ENCODE measurements at regions not wholly inside any gene's neighbourhood (a gene's known extent, or its start where the extent isn't known, plus 50 kb on each side); places are given as distances from the start of the nearest gene placed in this dataset.

DNA sequence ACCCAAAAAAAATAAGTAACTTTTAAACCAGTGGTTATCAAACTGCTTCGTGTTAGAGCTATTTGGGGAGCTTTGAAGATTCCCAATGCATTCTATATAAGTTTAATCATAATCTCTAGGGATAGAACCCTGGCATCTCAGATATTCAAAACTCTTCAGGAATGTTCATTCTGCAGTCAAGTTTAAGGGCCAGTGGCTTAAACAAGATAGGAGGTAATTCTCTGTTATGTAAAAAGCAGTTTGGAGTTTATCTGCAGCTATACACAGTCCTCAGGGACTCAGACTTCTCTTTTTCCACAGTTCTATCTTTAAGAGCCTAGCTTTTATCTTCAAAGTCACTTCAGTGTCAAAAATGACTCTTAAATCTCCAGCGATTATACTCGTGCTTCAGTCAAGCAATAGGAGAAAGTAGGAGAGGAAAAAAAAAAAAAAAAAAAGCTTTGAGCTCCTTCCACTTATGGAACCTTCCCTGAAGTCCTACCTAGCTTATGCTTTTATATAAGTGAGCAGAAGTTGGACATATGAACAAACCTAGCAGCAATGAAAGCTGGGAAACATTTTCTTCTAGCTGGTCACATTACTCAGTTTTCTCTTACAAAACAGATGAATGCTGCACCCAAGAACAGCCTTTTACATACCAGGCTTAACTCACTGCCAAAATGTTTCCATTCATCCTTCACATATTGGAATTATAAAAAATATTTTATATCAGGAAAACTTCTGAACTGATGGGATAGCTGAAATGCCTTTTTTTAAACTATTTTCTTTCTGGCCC, 302.8 kb downstream of the FSCB start:
- H2BK5ac ChIP-seq (ENCODE audit: low read depth, low read length, poor library complexity, severe bottlenecking), result no peak overlapping the region
- H4K91ac ChIP-seq (ENCODE audit: insufficient read depth, low read depth, low read length), result no peak overlapping the region
- no peak overlapping the region for H3K9ac ChIP-seq (ENCODE audit: low read depth, low read length)
- H3K36me3 ChIP-seq (ENCODE audit: control insufficient read depth, insufficient read depth, low read length), result no peaks in the 10 kb centered on the region
- H3K9me1 ChIP-seq (ENCODE audit: insufficient read depth, low read length), result no peaks in the 10 kb centered on the region
- H3K4me2 ChIP-seq (ENCODE audit: low read depth, low read length), result no peak overlapping the region
- no peaks in the 10 kb centered on the region for H3K4me1 ChIP-seq (ENCODE audit: control insufficient read depth, insufficient read depth, low read length)
- H2AK5ac ChIP-seq (ENCODE audit: low read depth, low read length), result no peak overlapping the region
- WGBS, 2 experiments (ENCODE audit: extremely low coverage in 2 of 2, insufficient read length in 1 of 2), result no CpG with 5 or more reads among the region's 3 CpGs
- H3K27ac ChIP-seq (ENCODE audit: insufficient read depth, low read length), result no peak overlapping the region
- POLR2A ChIA-PET (ENCODE audit: unreplicated experiment), result no interaction called here
- DNase-seq (no peak), ATAC-seq (ENCODE audit: low read depth) (no peak)
- CTCF ChIA-PET, result interaction anchor here (0.6 kb wide), 2 partner anchors 364 to 695 kb away, joined by 3 read pairs; no protein-coding TSS in a partner anchor
- no peak overlapping the region for H4K8ac ChIP-seq (ENCODE audit: low read depth in 2 of 2, low read length in 2 of 2)
- no peak overlapping the region for H2BK15ac ChIP-seq (ENCODE audit: low read depth, low read length)
- H2BK20ac ChIP-seq (ENCODE audit: low read depth, low read length), result no peak overlapping the region
- intact Hi-C loops (cut with micrococcal nuclease), result no loop called here
- H3K79me1 ChIP-seq (ENCODE audit: low read depth in 1 of 2, low read length in 2 of 2), result no peaks in the 10 kb centered on the region
- no peaks in the 10 kb centered on the region for H3K9me3 ChIP-seq (ENCODE audit: control insufficient read depth, insufficient read depth, low read length)
- H2BK120ac ChIP-seq (ENCODE audit: low read depth, low read length), result no peak overlapping the region
- H3K27me3 ChIP-seq (ENCODE audit: control insufficient read depth, insufficient read depth, low read length), result no peaks in the 10 kb centered on the region
- H3K18ac ChIP-seq (ENCODE audit: low read depth, low read length), result no peak overlapping the region
- no peak overlapping the region for H3K23ac ChIP-seq (ENCODE audit: low read depth, low read length)
- in situ Hi-C loops (cut with MboI; ENCODE audit: low sequenced_read_pairs), result no loop called here
- no peak overlapping the region for H2AK9ac ChIP-seq (replicated peaks; ENCODE audit: low read depth, low read length, poor library complexity)
- no peak overlapping the region for H2AFZ ChIP-seq (replicated peaks; ENCODE audit: low read length, poor library complexity)
- no peak overlapping the region for H3K4me3 ChIP-seq (ENCODE audit: insufficient read depth, low read depth, low read length)
- no peaks in the 10 kb centered on the region for H4K20me1 ChIP-seq (ENCODE audit: insufficient read depth, low read length)
- H4K5ac ChIP-seq (ENCODE audit: low read depth, low read length), result no peak overlapping the region
- no TSS peak for BruUV-seq (replicated peaks)
- dilution Hi-C loops (cut with HindIII; ENCODE audit: low sequenced_read_pairs, unreplicated experiment), result no loop called here
- TF ChIP-seq CHD1 (IDR thresholded peaks at IDR 0.05; ENCODE audit: low read depth, low read length), result no peak
- no peak for TF ChIP-seq CTCF (conservative IDR thresholded peaks at IDR 0.05; ENCODE audit: low read depth, low read length)
- TF ChIP-seq MAFK (IDR thresholded peaks at IDR 0.05; ENCODE audit: low read depth, low read length), result no peak
- TF ChIP-seq RAD21 (IDR thresholded peaks at IDR 0.05; ENCODE audit: low read length), result no peak
- no peak for TF ChIP-seq ELK1 (IDR thresholded peaks at IDR 0.05; ENCODE audit: borderline replicate concordance, low read depth, low read length)
- no peak for TF ChIP-seq MXI1 (IDR thresholded peaks at IDR 0.05; ENCODE audit: borderline replicate concordance, low read depth, low read length)
- no peak for TF ChIP-seq MAZ (IDR thresholded peaks at IDR 0.05; ENCODE audit: borderline replicate concordance, low read depth, low read length)
- H3K56ac ChIP-seq (ENCODE audit: extremely low read depth, insufficient read depth, low read length), result no peak overlapping the region
- H3K14ac ChIP-seq (replicated peaks; ENCODE audit: low read depth, low read length), result no peak overlapping the region
- no peak overlapping the region for H3K4ac ChIP-seq (ENCODE audit: low read depth, low read length)
